Uterus (tissue), 2 donors: ENCODE measurements at regions not wholly inside any gene's neighbourhood (a gene's known extent, or its start where the extent isn't known, plus 50 kb on each side); places are given as distances from the start of the nearest gene placed in this dataset.

Experiments
- CTCF ChIP-seq, 4 experiments: fragments of 200-600 bp in 2 of 4; fragments of 450-650 bp in 2 of 4; sonication (generic) in 2 of 4; IDR thresholded peaks; one replicate each; pipeline ENCODE4 v1.5.1; 2016 to 2019; ENCODE audit warnings: antibody characterized with exemption in 4 of 4, mild to moderate bottlenecking in 2 of 4, moderate library complexity in 1 of 4
- POLR2A ChIP-seq, 2 donors: fragments of 450-650 bp; IDR thresholded peaks; one replicate each; pipeline ENCODE4 v1.6.1; 2016; ENCODE audit warnings: antibody characterized with exemption in 2 of 2, mild to moderate bottlenecking in 1 of 2, moderate library complexity in 1 of 2

- TF ChIP-seq CTCF (IDR thresholded peaks at IDR 0.05) (no peak), POLR2A (IDR thresholded peaks at IDR 0.05) (no peak)
Observed at GRCh38 chr1:69167876-69168275, 399.8 kb upstream of the LRRC7 start.
